HL-60/S4 treated with phorbol 12-myristate 13-acetate at 8.2 ng/mL for 4 days and 3 days (cell line): ENCODE measurements at regions not wholly inside any gene's neighbourhood (a gene's known extent, or its start where the extent isn't known, plus 50 kb on each side); places are given as distances from the start of the nearest gene placed in this dataset.
"Not testable (repeated sequence)": the region's sequence is repeated elsewhere in the genome, so short reads cannot be mapped to it uniquely, and the experiment has no call there.

Experiments used
- in situ Hi-C: fragments of 300-500 bp; cut with MboI; formaldehyde crosslinking; loops from 2 replicates; pipeline ENCODE4 v1.15.0; 2022; ENCODE audit warnings: low sequenced_read_pairs

DNA sequence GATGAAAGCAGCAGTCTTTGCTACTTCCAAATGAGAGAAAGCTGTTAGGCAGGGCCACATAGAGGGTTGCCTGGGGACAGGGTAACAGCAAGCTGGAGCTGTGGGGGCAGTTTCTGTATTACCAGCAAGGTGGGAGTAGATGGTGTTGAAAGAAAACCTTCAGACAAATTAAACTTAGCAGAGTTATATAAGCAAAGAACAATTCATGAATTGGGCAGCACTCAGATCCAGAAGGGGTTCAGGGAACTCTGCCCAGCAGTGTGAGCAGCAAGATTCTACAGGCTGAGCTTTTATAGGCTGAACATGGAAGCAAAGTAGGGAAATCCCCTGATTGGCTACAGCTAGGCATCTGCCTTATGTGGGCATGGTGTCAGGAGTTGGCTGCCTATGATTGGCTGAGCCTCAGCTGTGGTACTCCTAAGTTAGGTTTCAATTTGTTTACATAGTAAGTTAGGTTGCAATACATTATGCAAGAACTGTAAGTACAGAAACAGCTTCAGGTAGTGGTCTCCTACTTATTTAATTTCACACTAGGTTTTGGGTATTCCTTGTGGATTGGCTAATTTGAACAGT is 64.1 kb upstream of the TMPRSS2 start:
- in situ Hi-C loops, result no loop called here

DNA sequence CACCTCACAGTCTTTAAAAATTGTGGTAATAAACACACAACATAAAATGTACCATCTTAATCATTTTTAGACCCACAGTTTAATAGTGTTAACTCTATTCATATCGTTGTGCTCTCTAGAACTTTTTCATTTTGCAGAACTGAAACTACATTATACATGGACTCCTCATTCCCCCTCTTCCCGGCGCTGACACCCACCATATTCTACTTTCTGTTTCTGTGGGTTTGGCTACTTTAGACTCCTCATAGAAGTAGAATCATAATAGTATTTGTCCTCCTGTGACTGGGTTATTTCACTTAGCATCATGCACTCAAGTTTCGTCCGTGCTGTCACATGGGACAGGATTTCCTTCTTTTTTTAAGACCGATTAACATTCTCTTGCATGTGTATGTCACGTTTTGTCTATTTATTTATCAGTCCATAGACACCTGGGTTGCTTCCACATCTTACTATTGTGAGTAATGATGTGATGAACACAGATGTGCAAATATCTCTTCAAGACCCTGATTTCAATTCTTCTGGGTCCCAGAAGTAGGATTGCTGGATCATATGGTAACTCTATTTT is 62.9 kb upstream of the TMPRSS2 start:
- in situ Hi-C loops, result no loop called here

DNA sequence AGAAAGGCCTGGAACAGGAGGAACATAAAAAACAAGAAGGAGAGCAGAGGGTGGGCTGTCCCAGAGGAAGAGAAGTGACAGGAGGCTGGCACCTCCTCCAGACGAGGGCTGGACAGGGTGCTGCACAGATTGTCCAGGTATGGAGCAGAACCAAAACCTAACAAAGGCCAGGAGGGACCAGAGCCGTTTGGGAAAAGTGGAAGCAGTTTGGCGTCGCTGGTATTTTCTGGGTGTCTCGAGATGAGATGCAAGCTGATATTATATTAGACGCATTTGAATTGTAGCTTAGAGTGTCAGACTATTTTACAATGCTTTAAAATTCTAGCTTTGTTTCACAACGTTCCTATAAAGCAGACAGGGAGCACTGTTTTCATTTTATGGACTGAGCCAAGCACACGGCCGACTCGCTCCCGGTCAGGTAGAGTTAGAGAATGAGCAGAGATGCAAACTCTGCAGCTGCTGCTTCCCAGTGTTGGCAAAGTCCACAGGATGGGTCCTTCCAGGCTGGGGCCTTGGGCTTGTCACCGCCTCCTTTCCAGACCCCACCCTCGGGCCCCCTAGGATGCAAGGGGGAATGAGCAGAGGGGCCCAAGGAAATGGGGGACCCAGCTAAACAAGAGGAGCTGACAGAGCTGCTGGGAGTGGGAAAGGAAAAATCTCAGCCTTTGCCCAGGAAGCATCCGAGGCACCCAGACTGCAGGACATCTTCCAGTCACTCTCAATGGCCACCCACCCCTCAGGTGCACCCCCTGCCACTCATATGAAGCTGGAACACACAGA is 60.8 kb upstream of the TMPRSS2 start:
- in situ Hi-C loops, result no loop called here

DNA sequence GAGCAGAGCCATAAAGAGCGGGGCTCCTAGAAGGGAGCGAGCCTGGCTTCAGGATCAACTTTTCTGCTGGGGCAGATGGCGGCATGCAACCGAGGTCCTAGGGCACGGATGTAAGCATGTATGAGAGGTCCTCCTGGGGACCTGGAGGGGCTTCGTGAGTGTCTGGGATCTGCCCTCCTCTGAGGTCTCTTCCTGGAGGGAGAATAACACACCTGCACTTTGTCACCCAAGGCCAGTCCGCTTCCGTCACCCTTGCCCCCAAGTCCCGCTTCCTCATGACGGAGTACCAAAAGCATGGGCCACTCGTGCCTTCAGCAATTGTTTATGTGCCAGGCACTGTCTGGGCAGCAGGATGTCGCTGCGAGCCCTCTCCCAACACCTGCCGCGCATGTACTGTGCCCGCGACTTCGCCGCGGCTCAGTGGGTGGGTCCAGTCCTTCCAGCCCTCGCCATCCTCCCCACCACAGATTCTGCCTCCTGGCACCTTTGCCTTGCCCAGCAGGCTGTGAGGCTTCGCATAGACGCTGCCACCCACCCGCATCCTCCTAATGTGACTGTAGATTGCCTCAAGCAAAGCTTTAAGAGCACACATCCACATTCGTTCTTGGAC is 60.0 kb upstream of the TMPRSS2 start:
- in situ Hi-C loops, result no loop called here

DNA sequence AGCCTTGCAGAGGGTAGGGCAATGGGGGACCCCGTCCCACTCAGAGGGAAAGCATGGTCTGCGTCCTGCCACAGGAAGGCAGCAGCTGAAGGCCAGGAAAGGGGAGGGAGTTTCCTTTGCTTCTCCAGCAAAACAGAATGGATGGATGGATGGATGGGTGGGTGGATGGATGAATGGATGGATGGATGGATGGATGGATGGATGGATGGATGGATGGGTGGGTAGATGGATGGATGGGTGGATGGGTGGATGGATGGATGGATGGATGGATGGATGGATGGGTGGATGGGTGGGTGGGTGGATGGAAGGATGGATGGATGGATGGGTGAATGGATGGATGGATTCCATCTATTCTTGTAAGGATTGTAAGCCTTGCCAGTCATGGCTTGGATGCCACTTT is 59.3 kb upstream of the TMPRSS2 start:
- in situ Hi-C loops, result not testable (repeated sequence)

DNA sequence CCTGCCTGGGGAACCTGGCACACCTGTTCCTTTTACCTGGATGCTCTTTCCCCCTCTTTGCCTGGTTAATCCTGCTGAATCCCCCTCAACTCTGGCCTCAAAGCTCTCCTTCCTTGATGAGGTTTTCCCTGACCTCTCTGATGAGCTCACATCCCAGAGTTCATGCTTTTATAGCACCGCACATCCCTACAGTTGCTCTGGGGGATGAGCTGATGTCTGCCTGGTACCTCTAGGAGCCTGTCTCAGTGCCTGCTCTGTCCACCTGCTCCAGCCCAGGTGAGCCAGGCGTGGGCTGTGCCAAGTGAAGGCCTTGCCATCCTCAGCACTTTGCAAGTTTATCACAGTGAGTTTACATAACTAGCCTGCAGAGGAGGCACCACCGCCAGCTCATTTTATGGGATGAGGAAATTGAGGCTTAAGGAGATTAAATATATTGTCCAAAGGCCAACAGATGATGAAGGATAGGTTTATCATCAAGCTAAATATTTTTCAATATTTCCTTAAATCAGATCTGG is 58.6 kb upstream of the TMPRSS2 start:
- in situ Hi-C loops, result no loop called here

DNA sequence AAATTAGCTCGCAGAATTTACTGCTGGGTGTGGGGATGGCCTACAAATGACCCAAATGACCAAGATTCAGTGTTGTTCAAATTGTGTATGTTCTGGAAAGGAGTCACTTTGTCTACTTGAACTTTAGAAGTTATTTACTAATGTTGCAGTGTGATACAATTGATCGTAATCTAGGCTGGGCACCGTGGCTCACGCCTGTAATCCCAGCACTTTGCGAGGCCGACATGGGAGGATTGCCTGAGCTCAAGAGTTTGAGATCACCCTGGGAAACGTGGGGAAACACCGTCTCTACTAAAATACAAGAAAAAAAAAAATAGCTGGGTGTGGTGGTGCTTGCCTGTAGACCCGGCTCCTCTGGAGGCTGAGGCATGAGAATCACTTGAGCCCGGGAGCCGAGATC is 57.6 kb upstream of the TMPRSS2 start:
- in situ Hi-C loops, result no loop called here

DNA sequence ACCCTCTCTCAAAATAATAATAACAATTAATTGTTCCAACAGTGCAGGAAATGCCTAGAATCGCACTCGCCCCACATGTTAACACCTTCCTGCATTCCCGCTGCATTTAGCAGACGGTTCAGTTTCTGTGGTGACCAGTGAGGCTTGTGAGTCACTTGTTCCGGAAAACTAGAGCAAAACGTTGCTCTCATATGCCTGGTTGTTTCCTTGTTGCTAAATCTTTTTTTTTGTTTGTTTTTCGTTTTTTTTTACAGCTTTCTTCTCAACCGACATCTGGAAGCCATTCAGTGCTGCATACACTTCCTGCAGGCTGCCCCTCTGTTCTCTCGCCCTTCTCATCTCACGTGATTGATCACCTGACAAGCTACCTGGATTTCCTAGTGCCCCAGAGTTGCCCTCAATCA is 56.9 kb upstream of the TMPRSS2 start:
- in situ Hi-C loops, result no loop called here

DNA sequence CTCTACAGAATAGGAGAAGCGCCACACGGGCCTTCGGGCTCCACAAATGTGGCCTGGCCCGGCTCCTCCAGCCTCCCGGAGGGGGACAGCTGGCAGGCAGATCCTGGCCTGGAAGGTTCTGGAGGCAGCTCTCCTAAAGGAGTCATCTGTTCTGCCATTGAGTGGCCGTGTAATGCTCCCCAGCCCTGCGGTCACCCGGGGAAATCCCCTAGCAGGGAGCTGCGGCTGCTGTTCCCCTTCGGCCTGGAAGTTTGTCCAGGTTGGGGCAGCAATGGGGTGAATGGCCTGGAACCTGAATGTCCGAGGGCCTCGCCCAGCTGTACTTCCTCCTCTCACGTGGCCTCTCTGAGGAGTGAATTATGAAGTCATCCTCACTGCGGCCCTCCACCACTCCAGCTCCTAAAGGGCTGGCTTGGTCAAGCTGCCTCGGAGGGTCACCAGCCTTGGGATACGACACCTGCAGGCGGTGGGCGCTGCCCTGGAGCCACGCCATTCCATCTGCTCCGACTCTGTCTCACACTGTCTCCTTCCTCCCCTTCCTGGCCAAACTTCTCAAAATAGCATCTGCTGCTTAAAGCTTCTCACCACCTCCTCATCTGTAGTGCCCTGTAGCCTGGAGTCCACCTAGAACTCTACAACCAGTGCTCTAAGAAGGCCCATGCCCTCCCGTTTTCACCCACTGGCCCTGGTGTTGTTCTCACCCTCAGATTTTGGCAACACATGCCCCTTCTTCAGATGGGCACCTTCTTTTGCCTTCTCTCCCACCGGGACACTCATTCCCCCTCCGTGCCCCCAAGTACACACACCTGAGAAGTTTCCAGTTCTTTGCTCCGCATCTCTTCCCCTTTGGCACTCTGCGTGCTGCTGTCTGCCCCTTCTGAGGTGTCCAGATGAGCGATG is 54.4 kb upstream of the TMPRSS2 start:
- in situ Hi-C loops, result no loop called here

DNA sequence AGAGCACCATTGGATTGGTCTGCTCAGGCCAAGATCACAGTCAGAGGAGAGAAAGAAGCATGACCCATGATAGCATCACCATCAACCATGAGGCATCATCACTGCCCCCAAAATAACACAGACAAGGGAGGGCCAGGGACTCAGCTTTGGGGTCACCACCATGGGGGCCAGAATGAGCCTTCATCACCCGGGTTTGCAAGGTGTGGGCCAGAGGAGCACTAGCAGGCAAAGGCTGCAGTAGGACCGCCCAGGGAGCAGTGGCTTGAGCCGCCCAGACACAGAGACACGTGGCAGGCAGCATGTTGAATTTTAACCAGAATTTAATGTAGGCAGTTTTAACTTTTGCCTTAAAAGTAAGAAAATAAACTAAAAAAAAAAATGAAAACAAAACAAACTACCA is 53.7 kb upstream of the TMPRSS2 start:
- in situ Hi-C loops, result no loop called here

DNA sequence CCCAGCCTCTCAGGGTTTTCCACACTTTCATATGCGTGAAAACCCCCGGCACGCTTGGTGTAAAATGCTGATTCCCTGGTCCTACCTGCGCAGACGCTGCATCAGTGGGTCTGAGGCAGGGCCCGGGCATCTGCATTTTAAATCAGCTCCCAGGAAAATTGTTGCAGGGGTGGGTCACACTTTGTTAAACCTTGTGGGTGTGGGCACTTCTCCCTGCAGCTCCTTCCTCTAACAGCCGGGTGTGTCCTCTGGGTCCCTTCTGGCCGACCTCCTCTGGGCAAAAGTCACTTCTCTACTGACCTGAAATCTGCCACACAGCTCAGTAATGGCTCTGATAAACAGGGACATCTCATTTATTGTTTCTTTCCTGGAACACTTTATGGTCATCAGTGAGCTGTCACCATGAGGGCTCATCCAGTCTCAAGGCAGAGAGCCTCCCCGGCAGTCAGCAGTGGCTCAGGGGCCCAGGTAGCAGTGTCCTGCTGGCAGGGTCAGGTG is 52.8 kb upstream of the TMPRSS2 start:
- in situ Hi-C loops, result no loop called here

DNA sequence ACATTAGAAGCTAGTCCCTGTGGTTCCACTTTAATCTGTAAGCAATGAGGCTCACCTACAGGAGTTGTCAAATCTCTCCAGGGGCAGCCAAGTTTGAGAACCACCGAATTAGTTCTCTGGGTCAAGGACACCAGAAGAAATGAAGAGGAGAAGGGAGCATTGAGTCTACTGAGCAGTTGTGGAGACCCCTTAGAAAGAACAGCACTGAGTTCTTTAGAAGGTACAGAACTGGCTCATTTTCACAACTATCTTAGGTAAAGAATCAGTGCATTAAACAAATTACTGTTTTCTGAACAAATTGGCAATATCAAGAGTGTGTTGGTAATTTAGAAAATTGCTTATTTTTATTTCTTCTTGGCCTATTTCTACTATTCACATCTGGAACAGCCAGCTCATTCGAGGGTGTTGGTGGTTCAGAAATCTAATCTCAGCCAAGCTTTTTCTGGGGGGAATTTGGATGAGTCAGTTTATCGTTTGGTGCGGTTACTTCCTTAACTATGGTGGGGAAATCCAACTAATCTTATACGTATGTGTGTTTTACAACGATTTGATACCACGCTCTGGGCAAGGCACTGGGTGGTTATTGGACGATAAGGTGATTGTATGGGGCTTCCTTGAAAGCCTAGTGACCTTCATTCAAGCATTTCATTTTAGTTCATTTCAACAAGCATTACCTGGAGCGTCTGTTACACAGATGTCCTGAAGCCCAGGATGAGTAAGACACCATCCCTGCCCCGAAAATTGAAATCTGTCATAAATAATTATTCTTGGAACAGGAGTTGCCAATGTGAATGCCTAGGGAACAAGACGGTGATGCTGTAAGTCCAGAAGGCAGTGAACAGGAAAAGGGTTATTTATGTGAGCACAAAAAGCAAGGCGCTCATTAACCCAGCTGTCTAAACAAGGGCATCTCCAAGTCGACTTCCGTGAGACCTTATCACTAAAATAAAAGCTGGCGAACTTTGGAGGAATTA is 52.0 kb upstream of the TMPRSS2 start:
- in situ Hi-C loops, result no loop called here

DNA sequence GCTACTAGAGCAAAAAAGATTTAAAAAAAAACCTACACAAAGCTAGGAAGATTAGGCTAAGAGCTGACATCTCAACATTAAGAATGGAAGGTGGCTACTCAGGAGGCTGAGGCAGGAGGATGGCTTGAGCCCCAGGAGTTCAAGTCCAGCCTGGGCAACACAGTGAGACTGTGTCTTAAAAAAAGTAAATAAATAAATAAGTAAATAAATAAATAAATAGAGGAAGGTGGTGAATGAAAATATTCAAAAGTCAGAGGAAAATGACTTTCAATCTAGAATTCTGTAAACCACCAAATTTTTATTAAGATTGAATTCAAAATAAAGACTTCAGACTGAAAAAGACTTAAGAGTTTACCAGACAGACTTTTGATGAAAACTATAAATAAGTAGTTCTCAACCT is 50.9 kb upstream of the TMPRSS2 start:
- in situ Hi-C loops, result no loop called here

DNA sequence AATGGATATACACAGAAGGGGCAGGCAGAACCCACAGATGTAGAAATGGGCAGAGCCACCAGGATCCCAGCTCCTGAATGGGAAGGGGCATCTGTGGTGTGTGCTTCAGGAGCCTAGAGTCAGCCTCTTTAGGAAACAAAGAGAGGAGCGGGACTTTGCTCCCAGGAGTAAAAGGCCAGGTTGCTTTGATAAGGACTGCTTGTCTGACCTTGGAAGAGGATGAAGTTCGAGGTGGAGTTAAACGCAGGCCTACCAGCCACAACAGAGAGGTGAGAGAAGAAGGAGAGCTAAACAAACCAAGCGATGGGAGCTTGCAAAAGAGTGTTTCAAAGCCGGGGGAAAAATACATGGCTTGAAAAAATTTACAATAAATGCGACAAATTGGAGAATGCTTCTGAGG is 49.9 kb upstream of the TMPRSS2 start:
- in situ Hi-C loops, result no loop called here
